AG08395 (cell line): ENCODE measurements at regions not wholly inside any gene's neighbourhood (a gene's known extent, or its start where the extent isn't known, plus 50 kb on each side); places are given as distances from the start of the nearest gene placed in this dataset.
A peak's percentile ranks its signal among the peaks of the same experiment; 100 is the strongest.
"Not testable (repeated sequence)": the region's sequence is repeated elsewhere in the genome, so short reads cannot be mapped to it uniquely, and the experiment has no call there.

Experiments
- DNase-seq: peaks from one replicate; pipeline ENCODE4 v3.0.0; 2012; ENCODE audit warnings: mixed read lengths, low spot score

DNA sequence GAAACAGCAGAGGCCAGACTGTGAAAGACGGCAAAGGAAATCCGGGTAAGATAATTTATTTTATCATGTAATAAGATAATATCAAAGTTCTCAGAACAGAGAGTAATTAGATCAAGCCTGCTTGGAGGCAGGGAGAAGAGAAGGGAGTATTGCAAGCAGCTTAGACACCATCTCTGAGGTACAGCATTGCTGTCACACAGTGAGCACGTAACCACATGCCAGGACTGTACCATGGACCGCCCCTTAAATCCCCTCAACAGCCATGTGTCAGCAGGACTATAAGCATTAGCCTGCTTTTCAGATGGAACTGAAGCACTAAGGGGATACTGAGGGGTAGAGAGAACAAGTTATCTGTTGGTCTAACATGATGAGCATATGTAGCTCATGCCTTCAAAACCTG lies 141.5 kb downstream of the C6orf118 start:
- DNase-seq: no peak

DNA sequence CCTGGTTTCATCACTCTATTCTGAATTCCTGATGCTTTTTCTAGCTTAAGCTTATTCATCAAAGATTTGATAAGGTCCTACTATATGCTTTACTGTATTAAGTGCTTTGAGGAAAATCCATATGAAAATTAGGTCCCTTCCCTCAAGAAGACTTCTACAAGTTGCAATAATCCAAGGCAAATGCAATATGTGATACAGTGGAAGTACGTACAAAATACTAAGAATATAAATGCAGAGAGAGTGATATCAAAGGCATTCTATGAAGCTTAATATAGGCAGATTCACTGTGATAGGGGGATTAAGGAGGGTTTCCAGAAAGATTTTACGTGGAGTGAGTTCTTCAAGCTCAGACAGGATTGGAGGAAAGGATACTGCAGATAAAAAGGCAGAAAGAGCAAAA lies 142.1 kb downstream of the C6orf118 start:
- DNase-seq: no peak

DNA sequence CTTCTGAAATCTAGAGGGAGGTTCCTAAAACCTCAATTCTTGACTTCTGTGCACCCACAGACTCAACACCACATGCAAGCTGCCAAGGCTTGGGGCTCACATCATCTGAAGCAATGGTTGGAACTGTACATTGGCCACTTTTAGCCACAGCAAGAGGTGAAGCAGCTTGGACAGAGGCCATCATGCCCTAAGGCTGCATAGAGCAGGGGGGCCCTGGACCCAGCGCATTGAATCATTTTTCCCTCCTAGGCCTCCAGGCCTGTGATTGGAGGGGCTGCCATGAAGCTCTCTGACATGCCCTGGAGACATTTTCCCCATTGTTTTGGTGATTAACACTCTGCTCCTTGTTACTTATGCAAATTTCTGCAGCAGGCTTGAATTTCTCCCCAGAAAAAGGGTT lies 145.9 kb downstream of the C6orf118 start:
- DNase-seq: no peak

DNA sequence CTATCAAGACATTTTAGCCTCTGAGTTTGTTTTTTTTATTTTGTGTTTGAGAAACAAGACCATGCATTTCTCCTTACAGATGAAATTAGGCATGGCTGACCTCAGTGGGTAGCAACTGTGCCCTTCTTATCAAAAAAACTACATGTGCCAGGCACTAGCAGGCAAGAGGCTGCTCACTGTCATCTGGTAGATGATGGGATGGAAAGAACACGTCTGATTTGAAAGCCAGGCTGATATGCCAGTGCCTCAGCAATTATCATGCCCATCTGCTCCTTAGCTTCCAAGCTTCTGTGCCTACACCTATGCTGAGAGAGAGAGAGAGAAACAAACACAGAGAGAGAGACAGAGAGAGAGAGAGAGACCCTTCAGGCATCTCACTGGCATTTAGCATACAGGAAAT lies 149.9 kb downstream of the C6orf118 start:
- DNase-seq: no peak

DNA sequence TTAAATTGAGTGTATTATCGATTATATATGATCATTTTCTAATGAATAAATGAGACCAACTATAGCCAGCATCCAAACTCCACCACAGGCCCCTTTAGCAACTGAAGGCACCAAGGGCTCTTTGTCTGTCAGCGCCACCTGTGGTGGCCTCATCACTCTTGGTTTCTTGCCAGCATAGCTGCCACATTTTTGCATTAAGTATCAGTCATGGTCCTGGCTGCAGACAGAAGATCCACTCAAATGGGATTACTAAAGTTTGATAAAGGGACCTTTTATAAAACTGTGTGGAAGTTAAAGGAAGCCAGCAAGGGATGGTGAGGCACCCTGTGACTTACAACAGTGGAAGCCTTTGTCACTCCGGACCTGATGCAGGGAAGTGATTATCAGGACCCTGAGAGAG lies 162.9 kb downstream of the C6orf118 start:
- no peak for DNase-seq

DNA sequence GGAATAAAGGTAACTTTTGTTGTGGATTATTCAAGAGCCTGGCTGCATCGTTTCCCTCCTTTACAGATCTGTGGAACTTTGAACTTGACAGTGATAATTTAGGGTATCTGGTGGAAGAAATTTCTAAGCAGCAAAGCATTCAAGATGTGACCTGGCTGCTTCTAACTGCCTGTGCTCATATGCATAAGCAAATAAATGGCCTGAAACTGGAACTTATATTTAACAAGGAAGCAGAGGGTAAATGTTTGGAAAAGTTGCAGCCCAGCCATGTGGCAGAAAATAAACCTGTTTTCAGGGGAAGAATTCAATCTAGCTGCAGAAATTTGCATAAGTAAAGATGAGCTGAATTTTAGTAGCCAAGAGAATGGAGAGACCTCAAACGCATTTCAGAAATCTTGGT lies 173.5 kb downstream of the C6orf118 start:
- DNase-seq: no peak

DNA sequence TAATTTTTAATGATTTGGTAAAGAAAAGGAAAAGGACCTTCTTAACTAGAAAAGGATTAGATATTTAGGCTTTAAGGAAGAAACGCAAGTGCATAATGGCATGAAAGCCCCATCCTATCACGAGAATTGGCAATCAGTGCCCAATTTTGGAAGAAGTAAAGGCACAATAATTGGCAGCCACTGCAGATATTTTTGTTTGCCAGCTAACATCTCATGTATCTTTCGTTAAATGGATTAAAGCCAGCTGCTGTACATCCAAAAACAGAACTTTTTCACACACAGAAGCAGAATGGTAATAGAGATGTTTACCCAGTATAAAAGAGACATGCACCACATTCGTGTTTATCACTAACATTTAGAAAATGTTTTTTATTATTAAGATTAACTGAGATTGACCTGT lies 180.3 kb downstream of the C6orf118 start:
- DNase-seq: no peak

DNA sequence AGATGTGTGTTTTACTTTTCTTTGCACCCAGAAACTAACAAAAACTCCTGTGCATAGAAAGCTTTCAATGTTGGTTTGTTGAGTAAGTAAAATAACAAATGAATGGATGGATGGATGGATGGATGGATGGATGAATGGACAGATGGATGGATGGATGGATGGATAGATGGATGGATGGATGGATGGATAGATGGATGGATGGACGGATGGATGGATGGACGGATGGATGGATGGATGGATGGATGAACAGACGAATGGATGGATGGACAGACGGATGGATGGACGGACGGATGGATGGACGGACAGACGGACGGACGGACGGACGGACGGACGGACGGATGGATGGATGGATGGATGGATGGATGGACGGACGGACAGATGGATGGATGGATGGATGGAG lies 181.7 kb downstream of the C6orf118 start:
- not testable (repeated sequence) for DNase-seq

DNA sequence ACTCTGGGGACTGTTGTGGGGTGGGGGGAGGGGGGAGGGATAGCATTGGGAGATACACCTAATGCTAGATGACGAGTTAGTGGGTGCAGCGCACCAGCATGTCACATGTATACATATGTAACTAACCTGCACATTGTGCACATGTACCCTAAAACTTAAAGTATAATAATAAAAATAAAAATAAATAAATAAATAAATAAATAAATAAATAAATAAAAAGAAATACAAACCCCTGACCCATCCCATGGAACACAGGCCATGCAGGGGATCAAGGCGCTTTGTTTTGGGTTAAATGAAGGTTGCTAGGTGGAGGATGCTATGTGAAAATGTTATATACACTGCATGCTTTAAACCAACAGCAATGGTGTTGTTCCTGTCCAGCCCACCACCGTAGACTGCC lies 184.7 kb downstream of the C6orf118 start:
- DNase-seq: not testable (repeated sequence)

DNA sequence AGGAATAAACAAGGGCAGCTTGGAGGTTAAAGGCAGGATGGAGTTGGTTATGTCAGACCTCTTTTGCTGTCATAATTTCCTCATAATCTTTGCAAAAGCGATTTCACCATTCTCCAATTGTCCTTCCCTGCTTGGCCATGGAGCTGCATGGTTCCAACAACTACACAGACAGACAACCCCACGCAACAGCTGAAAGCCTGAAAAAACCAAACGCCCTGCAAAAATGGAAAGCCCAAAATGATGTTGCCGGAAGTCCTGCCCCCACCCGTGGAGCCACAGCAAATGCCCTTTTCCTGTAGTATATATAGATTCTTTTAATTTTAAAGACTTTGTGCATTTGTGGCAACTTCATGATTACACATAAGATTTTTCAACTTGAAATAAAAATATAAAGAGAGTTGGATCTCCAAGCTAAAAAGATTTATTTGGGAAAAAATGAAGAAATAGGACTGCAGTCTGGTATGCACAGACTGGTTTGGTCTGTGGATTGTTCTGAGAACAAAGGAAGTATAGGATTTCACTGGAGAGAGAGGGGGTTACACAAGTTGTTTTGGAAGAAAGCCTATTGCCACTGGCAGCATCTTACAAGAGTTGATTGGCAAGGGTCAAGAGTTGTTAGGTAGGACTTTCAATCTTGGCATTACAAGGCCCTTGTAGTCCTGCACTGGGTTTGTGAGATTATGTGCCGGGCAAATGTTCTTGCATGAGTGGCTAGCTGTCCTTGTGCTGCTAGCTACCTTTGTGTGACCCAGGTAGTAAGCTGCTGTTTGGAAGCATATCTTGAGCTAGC lies 190.0 kb downstream of the C6orf118 start:
- peak; percentile 19 for DNase-seq

DNA sequence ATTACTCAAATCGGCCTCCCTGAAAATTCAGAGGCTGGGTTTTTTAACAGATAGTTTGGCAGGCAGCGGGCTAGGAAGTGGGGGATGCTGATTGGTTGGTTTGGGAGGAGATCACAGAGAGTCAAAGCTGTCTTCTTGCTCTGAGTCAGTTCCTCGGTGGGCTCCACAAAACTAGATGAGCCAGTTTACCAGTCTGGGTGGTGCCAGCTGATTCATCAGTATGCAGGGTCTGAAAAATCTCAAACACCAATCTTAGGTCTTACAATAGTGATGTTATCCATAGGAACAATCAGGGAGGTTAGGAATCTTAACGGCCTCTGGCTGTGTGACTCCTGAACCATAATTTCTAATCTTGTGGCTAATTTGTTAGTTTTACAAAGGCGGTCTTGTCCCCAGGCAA lies 190.7 kb downstream of the C6orf118 start:
- DNase-seq: no peak

DNA sequence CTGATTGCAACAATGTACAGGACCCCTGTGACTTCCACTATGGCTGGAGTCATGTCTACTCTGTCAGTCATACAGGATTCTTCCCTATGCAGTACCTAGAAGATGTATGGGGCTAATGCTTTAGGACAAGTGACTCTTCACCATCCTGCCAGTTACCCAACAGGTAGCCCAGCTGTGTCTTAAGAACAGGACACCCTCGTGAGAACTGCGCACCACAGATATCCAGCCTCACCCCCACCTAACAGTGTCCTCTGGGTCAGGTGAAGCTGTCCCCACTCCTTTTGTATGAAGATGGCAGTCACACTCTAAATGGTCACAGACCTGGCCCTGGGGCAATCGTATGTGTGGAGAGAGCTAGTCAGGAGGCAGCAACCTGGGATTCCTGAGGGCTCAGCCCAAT lies 191.6 kb downstream of the C6orf118 start:
- DNase-seq: no peak

DNA sequence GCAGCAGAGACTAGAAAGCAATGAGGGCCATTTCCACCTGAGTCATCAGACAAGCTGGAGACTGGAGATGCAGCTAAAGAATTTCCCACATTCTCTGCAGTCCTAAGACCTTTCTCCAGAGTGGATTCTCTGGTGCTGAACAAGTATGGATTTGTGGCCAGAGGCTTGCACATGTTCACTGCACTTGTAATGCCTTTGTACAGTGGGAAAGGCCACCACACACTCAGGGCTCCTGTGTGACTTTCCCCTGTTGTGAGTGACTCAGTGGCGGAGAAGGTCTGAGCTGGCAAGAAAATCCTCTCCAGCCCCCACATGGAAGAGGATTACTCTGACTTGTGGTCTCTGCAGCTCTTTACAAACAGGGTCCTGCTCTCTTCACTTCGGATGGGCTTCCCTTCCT lies 192.3 kb downstream of the C6orf118 start:
- peak; percentile 60 for DNase-seq

DNA sequence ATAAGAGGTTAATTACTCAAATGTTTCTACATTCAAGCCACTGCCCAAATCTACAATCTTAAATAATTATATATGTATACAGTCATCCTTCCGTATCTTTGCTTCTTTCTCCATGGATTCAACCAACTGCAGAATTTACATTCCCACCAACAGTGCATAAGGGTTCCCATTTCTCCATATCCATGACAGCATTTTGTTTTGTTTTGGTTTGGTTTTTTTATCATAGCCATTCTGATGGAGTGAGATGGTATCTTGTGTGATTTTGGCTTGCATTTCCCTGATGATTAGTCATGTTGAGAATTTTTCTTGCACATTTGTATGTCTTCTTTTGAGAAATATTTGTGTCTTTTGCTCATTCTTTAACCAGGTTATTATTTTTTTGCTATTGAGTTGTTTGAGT lies 198.5 kb downstream of the C6orf118 start:
- peak; percentile 22 for DNase-seq

DNA sequence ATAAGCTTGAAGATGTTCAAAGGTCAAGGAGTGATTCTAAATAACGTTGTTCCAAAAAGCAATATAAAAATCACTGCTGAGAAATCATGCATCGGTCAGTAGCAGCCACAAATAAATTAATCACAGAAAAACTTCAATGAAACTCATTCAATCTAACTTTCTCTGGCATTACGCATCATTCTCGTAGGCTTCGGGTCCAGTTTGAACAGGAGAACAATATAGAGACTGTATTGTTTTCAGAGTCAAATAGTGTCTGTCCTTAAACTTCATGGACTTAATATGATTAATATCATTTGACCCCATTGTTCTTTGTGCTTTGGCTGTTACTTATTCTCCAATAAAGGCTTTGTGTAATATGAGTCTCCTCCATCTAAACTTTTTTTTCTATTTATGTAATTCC lies 200.4 kb downstream of the C6orf118 start:
- DNase-seq: no peak

DNA sequence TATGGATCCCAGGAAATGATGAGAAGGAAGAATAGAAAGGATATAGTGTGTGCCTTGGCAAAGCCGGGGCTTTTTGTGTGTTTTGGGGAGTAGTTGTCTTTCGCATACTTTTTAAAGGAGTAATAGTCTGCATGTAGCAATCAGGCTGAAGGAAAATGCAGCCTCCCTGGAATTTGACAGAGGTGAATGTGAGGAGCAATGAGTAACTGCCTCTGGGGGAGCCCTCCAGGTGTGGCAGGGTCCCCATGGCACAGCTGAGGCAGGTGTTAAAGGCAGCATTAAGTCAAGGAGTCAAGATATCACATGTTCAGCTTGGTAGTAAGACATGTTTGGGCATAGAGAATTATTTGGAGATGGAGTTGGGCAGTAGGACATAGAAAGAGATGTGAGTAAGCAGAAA lies 203.1 kb downstream of the C6orf118 start:
- DNase-seq: no peak

DNA sequence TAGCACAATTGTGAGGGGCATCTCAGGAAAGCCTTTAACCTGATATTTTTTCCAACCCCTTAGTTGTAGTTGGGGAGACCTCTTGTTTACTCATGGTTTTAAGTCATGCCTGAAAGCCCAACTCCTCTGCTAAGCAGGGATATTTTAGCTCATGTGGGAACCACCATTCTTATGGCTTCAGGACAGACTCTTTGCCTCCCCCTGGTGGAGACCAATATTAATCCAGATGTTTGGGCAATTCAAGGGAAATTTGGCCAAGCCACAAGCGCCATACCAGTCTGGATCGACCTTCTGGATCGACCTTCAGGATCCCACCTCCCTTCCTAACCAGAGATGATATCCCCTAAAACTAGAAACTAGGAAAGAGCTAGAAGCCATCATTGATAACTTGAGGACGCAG lies 211.2 kb downstream of the C6orf118 start:
- no peak for DNase-seq

DNA sequence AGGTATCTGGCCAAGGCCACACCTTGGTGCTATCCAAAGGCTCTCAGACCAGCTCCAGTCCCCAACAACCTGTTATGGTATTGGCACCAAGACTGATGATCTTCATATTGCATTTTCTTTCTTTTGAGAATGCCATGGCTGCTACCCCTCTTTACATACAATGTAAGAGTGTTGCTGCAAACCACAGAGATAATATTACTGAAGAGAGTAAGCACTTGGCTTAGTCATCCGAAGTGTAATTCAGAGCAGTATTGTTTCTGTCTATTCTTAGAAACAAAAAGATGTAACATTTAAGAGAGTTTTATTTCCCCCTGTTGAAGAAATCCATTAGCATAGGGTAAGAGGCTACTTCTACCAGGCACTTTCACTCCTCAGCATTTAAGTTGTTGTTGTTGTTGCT lies 212.5 kb downstream of the C6orf118 start:
- DNase-seq: peak; percentile 16

DNA sequence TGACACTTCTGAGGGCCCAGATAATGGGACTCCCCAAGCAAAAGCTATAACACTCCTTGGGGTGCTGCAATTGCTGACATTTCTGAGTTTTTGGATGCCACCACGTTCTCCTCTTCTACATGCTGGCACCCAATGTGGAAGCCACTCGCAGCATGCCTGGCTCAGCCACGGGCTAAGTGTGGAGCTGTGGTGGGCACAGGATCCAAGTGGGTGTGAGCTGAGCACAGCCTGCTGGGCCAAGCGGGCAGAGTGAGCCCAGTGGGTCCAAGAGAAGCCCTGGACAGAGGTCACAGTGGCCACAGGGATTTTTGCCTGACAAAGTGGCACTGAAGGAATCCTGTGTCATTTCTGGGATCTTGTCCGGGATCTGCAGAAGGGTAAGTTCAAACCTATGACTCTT lies 213.2 kb downstream of the C6orf118 start:
- no peak for DNase-seq

DNA sequence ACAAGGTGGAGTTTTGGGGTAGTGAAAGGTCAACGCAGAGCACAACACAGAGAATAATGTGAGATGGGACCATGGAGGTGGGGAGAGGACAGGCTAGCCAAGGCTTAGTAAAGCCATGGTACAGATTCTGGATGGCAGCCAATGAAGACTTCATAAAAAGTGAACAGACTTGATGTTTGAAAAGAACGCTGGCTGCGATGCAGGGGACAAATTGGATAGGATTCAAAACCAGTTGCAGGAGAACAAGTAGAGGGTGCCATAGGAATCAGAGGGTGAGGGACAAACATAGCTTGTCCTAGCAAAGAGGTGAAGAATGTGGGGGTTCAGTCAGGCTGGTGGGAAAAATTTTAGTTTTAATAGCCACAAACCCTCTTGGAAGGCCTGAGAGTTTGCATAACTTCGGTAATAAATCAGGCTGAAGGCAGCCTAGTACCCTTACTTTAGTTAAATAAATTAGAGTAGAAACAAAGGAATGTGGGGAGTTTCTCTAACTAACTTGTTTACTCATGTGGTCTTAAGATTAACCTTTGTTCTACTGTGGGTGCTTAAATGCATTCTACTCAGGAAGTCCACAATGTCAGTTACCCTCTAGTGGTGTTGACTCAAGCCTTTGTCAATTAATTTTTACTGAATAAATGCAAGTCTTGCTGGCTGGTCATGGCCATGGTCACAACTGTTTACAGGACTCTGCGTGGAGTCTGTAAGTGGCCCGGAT lies 216.4 kb downstream of the C6orf118 start:
- DNase-seq: no peak

DNA sequence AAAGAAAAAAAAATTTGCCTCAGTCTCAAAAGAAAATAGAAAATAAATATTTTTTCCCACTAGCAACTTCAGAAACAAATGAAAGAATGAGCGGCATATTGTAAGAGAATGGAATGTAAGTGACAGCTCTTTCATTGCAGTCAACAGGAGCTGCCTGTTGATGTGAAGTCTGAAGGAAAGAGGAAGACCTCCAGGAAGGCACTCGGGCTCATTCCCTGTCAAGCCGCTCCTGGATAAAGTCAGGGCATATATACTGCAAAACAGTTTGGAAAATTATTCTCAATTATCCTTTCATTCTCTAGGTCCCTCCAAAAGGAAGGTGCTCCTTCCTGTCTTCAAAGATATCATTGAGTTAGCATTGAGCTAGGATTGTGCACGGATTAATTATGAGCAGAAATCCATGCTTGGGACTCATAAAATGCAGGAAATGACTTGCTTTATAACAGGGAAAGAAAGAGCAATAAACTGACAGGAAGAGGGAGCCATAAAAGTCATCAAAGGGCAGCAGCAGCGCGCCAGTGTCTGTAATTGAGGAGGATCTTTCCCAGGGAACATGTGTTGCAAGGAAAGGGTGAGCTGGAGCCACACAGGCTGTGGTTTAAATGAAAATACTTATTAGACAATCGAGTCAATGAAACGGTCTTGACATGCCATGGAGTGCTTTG lies 218.2 kb downstream of the C6orf118 start:
- peak; percentile 42 for DNase-seq

DNA sequence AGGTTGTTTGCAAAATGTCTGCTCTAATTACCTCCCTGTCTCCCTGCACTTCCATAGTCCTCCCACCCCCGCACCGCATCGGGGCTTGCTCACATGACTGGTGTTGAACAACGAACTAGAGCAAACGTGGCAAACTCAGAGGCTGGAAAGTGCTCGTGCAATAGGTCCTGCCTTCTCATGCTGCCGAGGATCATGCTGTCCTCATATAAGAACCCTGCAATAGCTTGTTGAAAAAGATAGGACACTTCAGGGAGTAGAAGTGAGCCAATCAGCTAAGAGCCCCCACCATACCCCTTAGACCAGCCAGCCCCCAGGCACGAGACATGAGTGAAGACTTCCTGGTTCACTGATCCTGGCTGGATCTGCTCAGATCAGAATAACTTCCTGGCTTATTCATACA lies 219.2 kb downstream of the C6orf118 start:
- DNase-seq: no peak

DNA sequence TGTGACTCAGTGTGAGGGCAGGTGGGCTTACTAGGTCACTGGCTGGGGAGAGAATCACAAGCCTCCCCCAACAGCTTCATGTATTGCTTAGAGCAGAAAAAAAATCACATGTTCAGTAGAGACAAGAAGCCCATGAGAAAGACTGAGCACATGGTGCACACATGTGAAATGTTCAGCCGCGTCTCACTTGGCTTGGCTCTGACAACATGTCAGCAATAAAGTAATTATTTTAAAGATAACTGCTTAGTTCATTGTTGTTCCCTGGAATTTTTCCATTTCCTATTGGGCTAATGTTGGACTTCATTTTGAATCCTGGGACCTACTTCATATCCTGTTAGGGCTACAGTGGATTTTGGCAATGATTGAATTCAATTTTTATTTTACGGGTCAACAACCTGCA lies 222.6 kb downstream of the C6orf118 start:
- DNase-seq: no peak
